ENCODE measurements at regions not wholly inside any gene's neighbourhood (a gene's known extent, or its start where the extent isn't known, plus 50 kb on each side); places are given as distances from the start of the nearest gene placed in this dataset.

GRCh38 chr4:8698341-8699062 lies 105.9 kb downstream of the CPZ start:
- Mint-ChIP-seq H3K9me3 (no peaks in the 10 kb centered on the region), H3K4me1 (no peaks in the 10 kb centered on the region), H3K4me3 (no peak overlapping the region), H3K36me3 (no peaks in the 10 kb centered on the region), H3K27me3 (no peaks in the 10 kb centered on the region), H3K27ac (no peak overlapping the region)
- DNase-seq: no peak

DNA sequence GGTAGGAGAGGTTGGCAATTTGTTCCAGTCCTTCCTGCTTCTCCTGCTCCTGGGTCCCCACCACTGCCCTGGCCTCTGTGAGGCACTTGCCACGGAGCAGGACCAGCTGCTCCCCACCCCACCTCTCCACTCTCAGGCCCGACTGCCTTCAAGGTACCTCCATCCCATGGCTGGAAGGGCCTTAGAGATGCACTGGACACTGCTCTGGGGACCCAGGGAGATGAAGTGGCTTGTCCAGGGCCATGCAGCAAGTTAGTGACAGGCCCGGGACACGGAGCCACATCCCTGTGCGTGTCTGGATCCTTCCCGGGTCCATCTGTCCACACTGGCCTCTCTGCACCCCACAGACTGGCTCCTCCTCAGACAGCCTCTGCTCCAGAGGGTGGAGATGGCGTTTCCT lies 105.3 kb downstream of the CPZ start:
- Mint-ChIP-seq H3K9me3 (peaks cover 2% of the 10 kb centered on the region), H3K27me3 (no peaks in the 10 kb centered on the region), H3K4me3 (no peak overlapping the region), H3K4me1 (no peaks in the 10 kb centered on the region), H3K27ac (no peak overlapping the region), H3K36me3 (no peaks in the 10 kb centered on the region)
- DNase-seq: no peak

DNA sequence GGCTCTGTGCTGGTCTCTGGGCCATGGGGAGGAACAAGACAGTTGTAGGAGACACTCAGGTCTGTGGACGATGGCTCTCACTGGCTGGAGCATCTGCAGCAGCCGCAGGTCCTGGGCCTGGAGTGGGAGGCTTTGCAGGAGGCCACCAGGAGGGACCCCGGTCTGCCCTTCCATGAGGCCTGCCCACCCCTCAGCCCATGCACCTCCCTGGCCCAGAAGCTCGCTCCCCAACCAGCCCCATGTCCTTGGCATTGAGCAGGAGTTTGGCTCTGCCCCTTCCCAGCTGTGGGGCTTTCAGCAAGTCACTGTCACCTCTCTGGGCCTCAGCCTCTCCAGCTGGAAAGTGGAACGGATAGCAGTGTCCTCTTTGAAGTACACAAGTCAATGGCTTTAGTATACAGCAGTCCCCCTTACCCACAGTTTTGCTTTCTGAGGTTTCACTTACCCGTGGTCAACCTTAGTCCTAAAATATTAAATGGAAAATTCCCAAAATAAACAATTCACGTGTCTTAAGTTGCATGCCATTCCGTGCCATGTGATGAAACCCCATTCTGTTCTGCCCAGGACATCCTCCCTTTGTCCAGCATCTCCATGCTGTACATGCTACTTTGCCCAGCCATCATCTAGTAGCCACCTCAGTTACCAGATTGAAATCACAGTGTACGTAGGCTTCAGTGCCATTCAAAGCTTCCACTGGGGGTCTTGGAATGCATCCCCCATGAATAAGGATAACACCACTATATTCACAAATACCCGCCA lies 104.0 kb downstream of the CPZ start:
- Mint-ChIP-seq H3K36me3 (no peaks in the 10 kb centered on the region), H3K9me3 (peaks cover 2% of the 10 kb centered on the region), H3K4me3 (no peak overlapping the region), H3K4me1 (no peaks in the 10 kb centered on the region), H3K27ac (no peak overlapping the region), H3K27me3 (no peaks in the 10 kb centered on the region)
- no peak for DNase-seq

GRCh38 chr4:8695237-8696219 lies 103.0 kb downstream of the CPZ start:
- no peaks in the 10 kb centered on the region for H3K27me3 Mint-ChIP-seq
- no peak for DNase-seq
- no peak overlapping the region for H3K4me3 Mint-ChIP-seq
- no peaks in the 10 kb centered on the region for H3K4me1 Mint-ChIP-seq
- peaks cover 2% of the 10 kb centered on the region for H3K9me3 Mint-ChIP-seq
- no peak overlapping the region for H3K27ac Mint-ChIP-seq
- H3K36me3 Mint-ChIP-seq: no peaks in the 10 kb centered on the region

- H3K36me3 Mint-ChIP-seq: no peaks in the 10 kb centered on the region
- H3K27ac Mint-ChIP-seq: no peak overlapping the region
- no peaks in the 10 kb centered on the region for H3K4me1 Mint-ChIP-seq
- peaks cover 2% of the 10 kb centered on the region for H3K9me3 Mint-ChIP-seq
- no peaks in the 10 kb centered on the region for H3K27me3 Mint-ChIP-seq
- no peak for DNase-seq
- no peak overlapping the region for H3K4me3 Mint-ChIP-seq
These were observed 102.1 kb downstream of the CPZ start for GRCh38 chr4:8694651-8695151.

DNA sequence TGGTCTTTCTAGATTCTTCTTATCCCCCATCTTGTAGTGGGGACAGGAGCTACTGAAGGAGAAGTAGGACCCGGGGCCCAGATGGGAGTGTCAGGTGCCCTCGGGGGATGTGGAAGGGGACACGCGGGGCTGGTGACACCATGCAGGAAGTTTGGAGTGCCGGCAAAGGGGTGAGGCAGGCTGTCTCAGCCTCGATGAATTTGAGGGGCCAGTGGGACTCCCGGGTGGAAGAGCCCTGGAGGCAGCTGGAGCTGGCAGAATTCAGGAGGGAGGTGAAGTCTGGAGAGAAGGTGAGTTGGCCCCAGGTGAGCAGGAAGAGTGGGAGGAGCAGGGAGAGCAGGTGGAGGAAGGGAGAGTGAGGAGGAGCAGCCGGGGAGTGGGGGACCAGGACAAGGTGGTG lies 101.7 kb downstream of the CPZ start:
- H3K27me3 Mint-ChIP-seq: no peaks in the 10 kb centered on the region

DNA sequence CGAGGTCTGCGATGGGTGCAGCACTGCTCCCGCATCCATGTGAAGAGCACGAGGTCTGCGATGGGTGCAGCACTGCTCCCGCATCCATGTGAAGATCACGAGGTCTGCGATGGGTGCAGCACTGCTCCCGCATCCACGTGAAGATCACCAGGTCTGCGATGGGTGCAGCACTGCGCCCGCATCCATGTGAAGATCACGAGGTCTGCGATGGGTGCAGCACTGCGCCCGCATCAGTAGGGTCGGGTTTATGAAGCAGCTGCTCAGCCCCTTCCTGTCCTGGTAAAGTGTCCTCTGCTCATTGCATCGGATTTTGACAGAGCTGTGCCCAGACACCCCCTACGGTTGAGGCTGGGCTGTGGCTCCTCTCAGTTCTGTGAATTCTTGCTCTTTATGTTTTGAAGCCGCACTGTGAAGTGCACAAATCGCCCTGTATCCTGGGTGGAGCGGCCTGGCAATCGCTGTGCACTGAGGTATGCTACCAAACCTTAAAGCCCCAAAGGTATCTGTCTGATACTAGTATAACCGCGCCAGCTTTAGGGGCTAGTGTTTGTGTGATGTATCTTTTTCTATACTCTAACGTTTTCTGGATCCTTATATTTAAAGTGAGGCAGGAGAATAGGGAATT lies 98.7 kb downstream of the CPZ start:
- no peak for DNase-seq
- Mint-ChIP-seq H3K27me3 (peaks cover 13% of the 10 kb centered on the region), H3K4me3 (no peak overlapping the region), H3K4me1 (no peaks in the 10 kb centered on the region), H3K36me3 (no peaks in the 10 kb centered on the region), H3K9me3 (peaks cover 2% of the 10 kb centered on the region), H3K27ac (no peak overlapping the region)

More for the DNA sequence above, 101.7 kb downstream of the CPZ start:
- no peaks in the 10 kb centered on the region for H3K36me3 Mint-ChIP-seq
- peaks cover 2% of the 10 kb centered on the region for H3K9me3 Mint-ChIP-seq
- no peak overlapping the region for H3K27ac Mint-ChIP-seq
- no peak for DNase-seq
- no peak overlapping the region for H3K4me3 Mint-ChIP-seq
- H3K4me1 Mint-ChIP-seq: no peaks in the 10 kb centered on the region

GRCh38 chr4:8690216-8691150 lies 97.9 kb downstream of the CPZ start:
- H3K36me3 Mint-ChIP-seq: no peaks in the 10 kb centered on the region
- H3K4me3 Mint-ChIP-seq: no peak overlapping the region
- H3K27ac Mint-ChIP-seq: no peak overlapping the region
- H3K4me1 Mint-ChIP-seq: no peaks in the 10 kb centered on the region
- H3K9me3 Mint-ChIP-seq: peaks cover 2% of the 10 kb centered on the region
- DNase-seq: no peak
- H3K27me3 Mint-ChIP-seq: peaks cover 13% of the 10 kb centered on the region

GRCh38 chr4:8689741-8690140 lies 97.2 kb downstream of the CPZ start:
- no peak for DNase-seq
- Mint-ChIP-seq H3K9me3 (peaks cover 2% of the 10 kb centered on the region), H3K4me1 (no peaks in the 10 kb centered on the region), H3K27me3 (peaks cover 13% of the 10 kb centered on the region), H3K36me3 (no peaks in the 10 kb centered on the region), H3K4me3 (no peak overlapping the region), H3K27ac (no peak overlapping the region)

DNA sequence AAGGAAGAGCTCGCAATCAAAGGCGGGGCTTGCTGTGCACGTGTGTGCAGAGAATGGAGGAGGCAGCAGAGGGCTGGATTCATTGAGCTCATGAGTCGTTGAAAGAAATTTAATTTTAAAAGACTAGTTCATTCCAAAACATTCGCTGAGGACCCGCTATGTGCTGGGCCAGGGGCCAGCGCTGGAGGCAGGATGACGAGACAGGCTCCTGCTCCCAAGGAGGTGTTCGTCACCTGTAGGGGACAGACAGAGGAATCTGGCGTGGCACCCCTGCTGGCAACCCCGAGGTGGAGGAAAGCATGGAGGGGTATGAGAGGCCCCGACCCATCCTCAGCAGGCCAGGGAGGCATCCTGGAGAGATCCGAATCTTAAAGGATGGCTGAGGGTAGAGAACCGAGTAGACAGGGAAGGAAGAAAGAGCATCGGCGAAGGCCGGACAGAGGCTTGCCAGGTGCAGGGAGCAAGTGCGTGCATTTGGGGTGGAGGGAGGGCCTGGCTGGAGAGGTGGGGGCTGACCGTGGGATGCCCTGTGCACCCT lies 96.4 kb downstream of the CPZ start:
- no peak for DNase-seq
- Mint-ChIP-seq H3K27ac (no peak overlapping the region), H3K4me1 (no peaks in the 10 kb centered on the region), H3K4me3 (no peak overlapping the region), H3K9me3 (peaks cover 2% of the 10 kb centered on the region), H3K27me3 (peaks cover 13% of the 10 kb centered on the region), H3K36me3 (no peaks in the 10 kb centered on the region)

- H3K36me3 Mint-ChIP-seq: no peaks in the 10 kb centered on the region
- H3K9me3 Mint-ChIP-seq: peaks cover 2% of the 10 kb centered on the region
- no peaks in the 10 kb centered on the region for H3K4me1 Mint-ChIP-seq
- peaks cover 13% of the 10 kb centered on the region for H3K27me3 Mint-ChIP-seq
- DNase-seq: peak; percentile 21
- H3K4me3 Mint-ChIP-seq: no peak overlapping the region
- no peak overlapping the region for H3K27ac Mint-ChIP-seq
These were observed 95.7 kb downstream of the CPZ start for GRCh38 chr4:8688041-8688907.

GRCh38 chr4:8687083-8687482 lies 94.5 kb downstream of the CPZ start:
- H3K27ac Mint-ChIP-seq: no peak overlapping the region
- H3K4me1 Mint-ChIP-seq: no peaks in the 10 kb centered on the region
- H3K36me3 Mint-ChIP-seq: no peaks in the 10 kb centered on the region
- peaks cover 13% of the 10 kb centered on the region for H3K27me3 Mint-ChIP-seq
- H3K9me3 Mint-ChIP-seq: no peaks in the 10 kb centered on the region
- DNase-seq: no peak
- H3K4me3 Mint-ChIP-seq: no peak overlapping the region

- Mint-ChIP-seq H3K4me1 (no peaks in the 10 kb centered on the region), H3K4me3 (no peak overlapping the region), H3K27ac (no peak overlapping the region), H3K9me3 (no peaks in the 10 kb centered on the region), H3K36me3 (no peaks in the 10 kb centered on the region), H3K27me3 (peaks cover 13% of the 10 kb centered on the region)
- DNase-seq: no peak
These were observed 93.3 kb downstream of the CPZ start for GRCh38 chr4:8685831-8686230.

All from activated naive CD8-positive, alpha-beta T cell treated with anti-CD3 and anti-CD28 coated beads for 36 hours (primary cell).